Mesendoderm (in vitro differentiated cells): ENCODE measurements at regions not wholly inside any gene's neighbourhood (a gene's known extent, or its start where the extent isn't known, plus 50 kb on each side); places are given as distances from the start of the nearest gene placed in this dataset.
"Not testable (repeated sequence)": the region's sequence is repeated elsewhere in the genome, so short reads cannot be mapped to it uniquely, and the experiment has no call there.

Experiments used
- DNase-seq: peaks from one replicate; pipeline ENCODE4 v3.0.0; 2013
- H2AK5ac ChIP-seq: 2 replicates; pipeline ENCODE4 v1.6.1; 2013; ENCODE audit warnings: low read length, inconsistent platforms
- H2BK120ac ChIP-seq: 2 replicates; pipeline ENCODE4 v1.6.1; 2013; ENCODE audit warnings: low read depth, mild to moderate bottlenecking, low read length, moderate library complexity, mixed read lengths
- H2BK15ac ChIP-seq: replicated peaks from 2 replicates; pipeline ENCODE4 v1.6.1; 2013; ENCODE audit warnings: low read depth, mild to moderate bottlenecking, moderate library complexity
- H2BK5ac ChIP-seq: 2 replicates; pipeline ENCODE4 v1.6.1; 2013; ENCODE audit warnings: low read length, inconsistent platforms
- H3K18ac ChIP-seq: 2 replicates; pipeline ENCODE4 v1.6.1; 2013; ENCODE audit warnings: mild to moderate bottlenecking, low read length, mixed read lengths
- H3K23ac ChIP-seq: one replicate; pipeline ENCODE4 v1.6.1; 2013; ENCODE audit warnings: low read length
- H3K27ac ChIP-seq: 2 replicates; pipeline ENCODE4 v1.5.1; 2013; ENCODE audit warnings: low read depth, mild to moderate bottlenecking, inconsistent platforms, low read length, moderate library complexity
- H3K27me3 ChIP-seq: 2 replicates; pipeline ENCODE4 v1.6.1; 2013; ENCODE audit warnings: low read length, control low read depth, mild to moderate bottlenecking, inconsistent platforms; ENCODE audit not compliant: insufficient read depth, poor library complexity
- H3K36me3 ChIP-seq: 2 replicates; pipeline ENCODE4 v1.6.1; 2013; ENCODE audit warnings: low read length, inconsistent platforms; ENCODE audit not compliant: control insufficient read depth, insufficient read depth
- H3K4ac ChIP-seq: one replicate; pipeline ENCODE4 v1.6.1; 2013; ENCODE audit warnings: low read depth, mild to moderate bottlenecking, low read length, moderate library complexity
- H3K4me1 ChIP-seq: 2 replicates; pipeline ENCODE4 v1.6.1; 2013; ENCODE audit warnings: low read depth, low read length, inconsistent platforms; ENCODE audit not compliant: control insufficient read depth
- H3K4me2 ChIP-seq: 2 replicates; pipeline ENCODE4 v1.6.1; 2013; ENCODE audit warnings: low read length
- H3K4me3 ChIP-seq: 2 replicates; pipeline ENCODE4 v1.5.1; 2013; ENCODE audit warnings: mild to moderate bottlenecking, low read length
- H3K56ac ChIP-seq: one replicate; pipeline ENCODE4 v1.6.1; 2013; ENCODE audit warnings: low read length
- H3K79me1 ChIP-seq: 2 replicates; pipeline ENCODE4 v1.6.1; 2013; ENCODE audit warnings: low read length, inconsistent platforms
- H3K79me2 ChIP-seq: 2 replicates; pipeline ENCODE4 v1.6.1; 2013; ENCODE audit warnings: mild to moderate bottlenecking, low read length; ENCODE audit not compliant: control insufficient read depth, insufficient read depth
- H3K9ac ChIP-seq: 2 replicates; pipeline ENCODE4 v1.6.1; 2013; ENCODE audit warnings: low read length, inconsistent platforms
- H4K5ac ChIP-seq: one replicate; pipeline ENCODE4 v1.6.1; 2013; ENCODE audit warnings: low read length
- H4K8ac ChIP-seq: one replicate; pipeline ENCODE4 v1.6.1; 2013; ENCODE audit warnings: low read depth, mild to moderate bottlenecking, control low read depth, low read length, moderate library complexity
- WGBS: extraction: QIAGEN DNeasy Blood & Tissue Kit; methylation state at CpG from one replicate; pipeline ENCODE4 v1.1.7; 2013; ENCODE audit warnings: low lambda C conversion rate, missing lambda C conversion rate; ENCODE audit not compliant: insufficient coverage; ENCODE audit errors: extremely low coverage; 5-methylcytosine and 5-hydroxymethylcytosine counted together

DNA sequence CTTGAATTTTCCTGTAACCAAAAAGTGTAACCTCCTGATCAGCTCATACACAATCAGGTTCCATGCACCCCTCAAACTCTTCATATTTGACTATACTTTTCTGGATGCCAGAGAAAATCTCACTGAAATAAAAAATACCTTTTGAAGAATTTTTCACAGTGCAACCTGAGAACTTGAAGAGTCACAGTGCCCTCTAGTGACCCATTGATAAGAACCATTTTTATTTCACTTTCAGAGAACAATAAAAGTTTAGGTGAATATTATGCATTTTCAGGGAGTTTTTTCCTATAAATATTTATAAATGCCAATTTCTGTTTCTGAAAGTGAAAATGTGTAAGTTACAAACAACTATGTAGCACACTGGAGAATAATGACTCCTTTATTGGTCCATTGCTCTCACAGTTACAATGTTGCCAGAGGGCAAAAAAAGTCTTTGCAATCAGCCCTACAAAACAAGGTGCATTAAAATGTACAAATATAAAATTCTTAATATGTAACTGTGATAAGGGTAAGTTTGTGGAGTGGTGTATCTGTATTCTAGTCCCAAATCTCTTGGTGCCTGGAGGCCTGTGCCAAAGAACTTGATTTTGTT is 153.6 kb upstream of the INTU start:
- no peak overlapping the region for H3K4me2 ChIP-seq
- H2BK5ac ChIP-seq: no peak overlapping the region

DNA sequence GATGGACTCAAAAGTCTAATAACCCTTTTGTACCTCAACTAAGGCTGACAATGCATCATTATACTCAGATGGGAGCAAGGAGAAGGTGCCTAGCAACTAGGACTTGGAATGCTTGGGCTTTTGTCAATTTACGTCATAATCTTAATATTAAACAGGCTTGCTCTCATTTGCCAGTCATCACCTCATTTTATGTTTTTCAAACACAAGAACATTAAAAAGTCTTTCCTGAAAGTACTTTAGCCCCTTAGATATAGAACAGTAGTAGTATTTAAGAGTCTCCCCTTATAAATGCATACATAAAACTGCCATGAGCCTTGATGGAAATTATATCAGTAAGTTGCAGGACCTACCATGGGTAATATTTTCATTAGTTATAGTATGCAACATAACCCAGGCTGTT is 150.7 kb upstream of the INTU start:
- H4K5ac ChIP-seq: no peak overlapping the region
- H3K4me2 ChIP-seq: no peak overlapping the region
- H3K18ac ChIP-seq: no peak overlapping the region
- no peak for DNase-seq
- no peaks in the 10 kb centered on the region for H3K36me3 ChIP-seq
- H2BK120ac ChIP-seq: no peak overlapping the region
- no peak overlapping the region for H2BK15ac ChIP-seq
- H3K56ac ChIP-seq: no peak overlapping the region
- no peak overlapping the region for H4K8ac ChIP-seq
- no peaks in the 10 kb centered on the region for H3K79me1 ChIP-seq
- no CpG with 5 or more reads among the region's 1 CpG for WGBS
- no peak overlapping the region for H3K23ac ChIP-seq
- no peak overlapping the region for H3K27ac ChIP-seq
- no peak overlapping the region for H2BK5ac ChIP-seq
- H3K27me3 ChIP-seq: no peaks in the 10 kb centered on the region
- no peak overlapping the region for H3K9ac ChIP-seq
- no peak overlapping the region for H3K4ac ChIP-seq
- no peak overlapping the region for H3K4me3 ChIP-seq
- no peaks in the 10 kb centered on the region for H3K79me2 ChIP-seq
- no peak overlapping the region for H2AK5ac ChIP-seq
- no peaks in the 10 kb centered on the region for H3K4me1 ChIP-seq

More for the DNA sequence above, 153.6 kb upstream of the INTU start:
- Histone ChIP-seq H3K23ac (no peak overlapping the region), H4K5ac (no peak overlapping the region), H3K27me3 (no peaks in the 10 kb centered on the region), H3K4ac (no peak overlapping the region), H2BK15ac (no peak overlapping the region), H2BK120ac (no peak overlapping the region), H3K79me1 (no peaks in the 10 kb centered on the region), H3K79me2 (no peaks in the 10 kb centered on the region), H3K56ac (no peak overlapping the region), H3K36me3 (no peaks in the 10 kb centered on the region), H3K27ac (no peak overlapping the region), H3K4me3 (no peak overlapping the region), H3K4me1 (no peaks in the 10 kb centered on the region), H4K8ac (no peak overlapping the region), H3K18ac (no peak overlapping the region), H3K9ac (no peak overlapping the region), H2AK5ac (no peak overlapping the region)
- DNase-seq: peak; percentile 52

DNA sequence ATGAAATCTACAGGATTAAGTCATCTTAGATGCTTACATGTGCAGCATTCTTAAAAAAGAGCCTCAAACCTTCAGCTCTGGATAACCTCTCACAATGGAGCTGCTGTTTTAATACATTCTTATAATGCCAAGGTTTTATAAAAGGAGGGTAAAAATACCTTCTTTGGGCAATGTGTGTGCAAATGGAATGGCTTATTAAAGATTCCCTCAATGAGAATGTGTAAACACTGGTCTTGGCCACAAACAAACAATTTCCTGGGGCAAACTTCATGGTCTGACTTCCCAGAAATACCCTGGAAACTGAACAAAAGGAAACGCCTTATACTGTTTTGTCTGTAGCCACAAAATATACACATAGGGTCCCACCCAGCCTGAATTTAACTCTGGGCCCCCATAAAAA is 148.6 kb upstream of the INTU start:
- Histone ChIP-seq H2AK5ac (no peak overlapping the region), H2BK5ac (no peak overlapping the region), H4K5ac (no peak overlapping the region), H3K9ac (no peak overlapping the region), H3K79me1 (no peaks in the 10 kb centered on the region), H3K56ac (no peak overlapping the region), H4K8ac (no peak overlapping the region), H3K23ac (no peak overlapping the region), H3K27ac (no peak overlapping the region), H3K79me2 (no peaks in the 10 kb centered on the region), H2BK120ac (no peak overlapping the region), H3K4me2 (no peak overlapping the region), H3K36me3 (no peaks in the 10 kb centered on the region), H3K4me1 (no peaks in the 10 kb centered on the region), H3K4me3 (no peak overlapping the region), H3K4ac (no peak overlapping the region), H2BK15ac (no peak overlapping the region), H3K27me3 (no peaks in the 10 kb centered on the region), H3K18ac (no peak overlapping the region)
- WGBS: no CpG with 5 or more reads among the region's 1 CpG
- DNase-seq: no peak

DNA sequence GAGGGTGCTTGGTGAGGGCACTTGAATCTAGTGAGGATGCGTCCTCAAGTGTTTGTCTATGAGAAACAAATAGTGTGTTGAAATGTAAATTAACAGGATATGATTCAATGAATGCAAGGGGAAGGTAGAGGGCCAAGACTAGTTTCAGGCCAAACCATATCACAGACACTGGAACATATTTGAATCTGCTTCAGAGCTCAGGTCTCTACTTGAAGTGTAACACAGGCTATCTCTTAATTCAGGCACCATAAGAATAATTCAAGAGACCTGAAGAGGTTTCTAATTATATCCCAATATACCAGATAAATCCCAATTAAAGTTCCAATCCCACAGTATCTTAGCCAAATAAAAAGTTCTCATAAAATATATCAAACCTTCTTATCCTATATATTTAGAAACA is 146.5 kb upstream of the INTU start:
- H3K23ac ChIP-seq: no peak overlapping the region
- H3K79me1 ChIP-seq: no peaks in the 10 kb centered on the region
- no peak overlapping the region for H3K4me2 ChIP-seq
- no peak overlapping the region for H2AK5ac ChIP-seq
- H4K5ac ChIP-seq: no peak overlapping the region
- no peak overlapping the region for H3K9ac ChIP-seq
- H3K27ac ChIP-seq: no peak overlapping the region
- no peak overlapping the region for H2BK120ac ChIP-seq
- no peak overlapping the region for H2BK15ac ChIP-seq
- no CpG with 5 or more reads among the region's 1 CpG for WGBS
- no peaks in the 10 kb centered on the region for H3K79me2 ChIP-seq
- DNase-seq: no peak
- H4K8ac ChIP-seq: no peak overlapping the region
- no peak overlapping the region for H2BK5ac ChIP-seq
- H3K18ac ChIP-seq: no peak overlapping the region
- H3K27me3 ChIP-seq: no peaks in the 10 kb centered on the region
- H3K4ac ChIP-seq: no peak overlapping the region
- H3K4me1 ChIP-seq: no peaks in the 10 kb centered on the region
- H3K56ac ChIP-seq: no peak overlapping the region
- no peak overlapping the region for H3K4me3 ChIP-seq
- H3K36me3 ChIP-seq: no peaks in the 10 kb centered on the region

DNA sequence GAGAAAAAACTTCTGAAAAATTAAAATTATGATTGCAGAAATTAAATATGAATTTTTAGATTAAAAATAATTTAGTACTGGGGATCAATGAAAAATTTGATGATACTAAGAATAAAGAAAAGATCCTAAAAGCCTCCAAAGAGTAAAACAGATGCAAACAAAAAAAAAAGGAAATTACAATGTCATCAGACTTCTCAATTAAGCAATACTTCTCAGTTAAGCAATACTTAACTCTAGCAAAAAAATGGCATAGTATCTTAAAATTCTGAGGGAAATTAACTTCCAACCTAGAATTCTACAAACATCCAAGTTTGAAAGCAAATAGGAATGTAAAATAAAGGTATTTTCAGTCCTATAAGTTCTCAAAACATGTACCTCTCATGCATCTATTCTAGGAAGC is 141.2 kb upstream of the INTU start:
- H2BK15ac ChIP-seq: no peak overlapping the region
- no peak for DNase-seq
- H3K4me3 ChIP-seq: no peak overlapping the region

DNA sequence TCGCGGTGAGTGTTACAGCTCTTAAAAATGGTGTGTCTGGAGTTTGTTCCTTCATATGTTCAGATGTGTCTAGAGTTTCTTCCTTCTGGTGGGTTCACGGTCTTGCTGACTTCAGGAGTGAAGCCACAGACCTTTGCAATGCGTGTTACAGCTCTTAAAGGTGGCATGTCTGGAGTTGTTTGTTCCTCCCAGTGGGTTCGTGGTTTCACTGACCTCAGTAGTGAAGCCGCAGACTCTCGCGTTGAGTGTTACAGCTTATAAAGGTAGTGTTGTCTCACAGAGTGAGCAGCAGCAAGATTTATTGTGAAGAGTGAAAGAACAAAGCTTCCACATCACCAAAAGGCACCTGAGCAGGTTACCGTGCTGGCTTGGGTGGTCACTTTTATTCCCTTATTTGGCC is 135.9 kb upstream of the INTU start:
- H3K9ac ChIP-seq, H3K27me3 ChIP-seq, H2BK5ac ChIP-seq, H4K8ac ChIP-seq, DNase-seq, H3K56ac ChIP-seq, H3K4ac ChIP-seq, H3K36me3 ChIP-seq, H3K23ac ChIP-seq, H3K4me2 ChIP-seq, H2AK5ac ChIP-seq, H2BK15ac ChIP-seq, H3K79me2 ChIP-seq, H3K4me3 ChIP-seq, H3K79me1 ChIP-seq, H3K18ac ChIP-seq, H3K27ac ChIP-seq, H3K4me1 ChIP-seq, H4K5ac ChIP-seq, H2BK120ac ChIP-seq: not testable (repeated sequence)
- no CpG with 5 or more reads among the region's 9 CpGs for WGBS

More for the DNA sequence above, 141.2 kb upstream of the INTU start:
- Histone ChIP-seq H2BK5ac (no peak overlapping the region), H3K36me3 (no peaks in the 10 kb centered on the region), H2BK120ac (no peak overlapping the region), H3K4ac (no peak overlapping the region), H3K79me2 (no peaks in the 10 kb centered on the region), H3K56ac (no peak overlapping the region), H3K4me1 (no peaks in the 10 kb centered on the region), H4K8ac (no peak overlapping the region), H3K23ac (no peak overlapping the region), H3K27ac (no peak overlapping the region), H4K5ac (no peak overlapping the region), H2AK5ac (no peak overlapping the region), H3K9ac (no peak overlapping the region), H3K79me1 (no peaks in the 10 kb centered on the region), H3K4me2 (no peak overlapping the region), H3K18ac (no peak overlapping the region), H3K27me3 (no peaks in the 10 kb centered on the region)
